ENCODE measurements at regions not wholly inside any gene's neighbourhood (a gene's known extent, or its start where the extent isn't known, plus 50 kb on each side); places are given as distances from the start of the nearest gene placed in this dataset.
"Not testable (repeated sequence)": the region's sequence is repeated elsewhere in the genome, so short reads cannot be mapped to it uniquely, and the experiment has no call there.

GRCh38 chr22:49674479-49675050 lies 153.1 kb downstream of the BRD1 start:
- DNase-seq: no peak

- DNase-seq: no peak
Measured at GRCh38 chr22:49673048-49673447, 154.6 kb downstream of the BRD1 start.

- DNase-seq: no peak
Measured at GRCh38 chr22:49672014-49672516, 155.6 kb downstream of the BRD1 start.

- no peak for DNase-seq
Measured at GRCh38 chr22:49671331-49672013, 156.2 kb downstream of the BRD1 start.

GRCh38 chr22:49670456-49671330 lies 157.0 kb downstream of the BRD1 start:
- DNase-seq: no peak

- not testable (repeated sequence) for DNase-seq
Measured at GRCh38 chr22:49669969-49670455, 157.7 kb downstream of the BRD1 start.

GRCh38 chr22:49669427-49669968 lies 158.2 kb downstream of the BRD1 start:
- not testable (repeated sequence) for DNase-seq

- DNase-seq: no peak
Measured at GRCh38 chr22:49668402-49668801, 159.3 kb downstream of the BRD1 start.

- peak in 1 of 2 donors; percentile 4 for DNase-seq
Measured at GRCh38 chr22:49667236-49667635, 160.4 kb downstream of the BRD1 start.

- DNase-seq: no peak
Measured at GRCh38 chr22:49666146-49666809, 161.4 kb downstream of the BRD1 start.

GRCh38 chr22:49664891-49665290 lies 162.8 kb downstream of the BRD1 start:
- DNase-seq: no peak

GRCh38 chr22:49664371-49664881 lies 163.2 kb downstream of the BRD1 start:
- DNase-seq: no peak

- no peak for DNase-seq
Measured at GRCh38 chr22:49663823-49664222, 163.8 kb downstream of the BRD1 start.

- DNase-seq: no peak
Measured at GRCh38 chr22:49663311-49663711, 164.4 kb downstream of the BRD1 start.

- no peak for DNase-seq
Measured at GRCh38 chr22:49662681-49663080, 165.0 kb downstream of the BRD1 start.

- DNase-seq: no peak
Measured at GRCh38 chr22:49660794-49661781, 166.6 kb downstream of the BRD1 start.

- no peak for DNase-seq
Measured at GRCh38 chr22:49660321-49660720, 167.4 kb downstream of the BRD1 start.

- no peak for DNase-seq
Measured at GRCh38 chr22:49659924-49660315, 167.8 kb downstream of the BRD1 start.

GRCh38 chr22:49659281-49659923 lies 168.3 kb downstream of the BRD1 start:
- DNase-seq: no peak

GRCh38 chr22:49658902-49659280 lies 168.8 kb downstream of the BRD1 start:
- DNase-seq: no peak

All from bone marrow (tissue), 2 donors.